OCI-LY1 (cell line): ENCODE measurements at regions not wholly inside any gene's neighbourhood (a gene's known extent, or its start where the extent isn't known, plus 50 kb on each side); places are given as distances from the start of the nearest gene placed in this dataset.

Experiments
- H2AFZ ChIP-seq: fragments of 200-600 bp; sonication (generic), shearing (Covaris generic); 2 replicates; pipeline ENCODE4 v1.6.0; 2014; ENCODE audit warnings: antibody characterized with exemption, mild to moderate bottlenecking, low read length
- H3F3A ChIP-seq: fragments of 200-600 bp; sonication (generic), shearing (Covaris generic); 2 replicates; pipeline ENCODE4 v1.6.0; 2014; ENCODE audit warnings: mild to moderate bottlenecking, antibody characterized with exemption, low read length, moderate library complexity; ENCODE audit not compliant: insufficient read depth
- H3K27ac ChIP-seq: fragments of 200-600 bp; sonication (generic); 2 replicates; pipeline ENCODE4 v1.5.1; 2014; ENCODE audit warnings: low read length, mixed run types, mild to moderate bottlenecking, low read depth; ENCODE audit not compliant: poor library complexity, severe bottlenecking
- H3K27me3 ChIP-seq: fragments of 200-600 bp; sonication (generic); 2 replicates; pipeline ENCODE4 v1.6.0; 2014; ENCODE audit warnings: antibody characterized with exemption, mild to moderate bottlenecking, low read length, moderate library complexity; ENCODE audit not compliant: insufficient read depth
- H3K36me3 ChIP-seq: fragments of 200-600 bp; sonication (generic); 2 replicates; pipeline ENCODE4 v1.6.1; 2014; ENCODE audit warnings: mild to moderate bottlenecking, antibody characterized with exemption, low read length, moderate library complexity, mixed read lengths; ENCODE audit not compliant: insufficient read depth
- H3K4me1 ChIP-seq: fragments of 200-600 bp; sonication (generic); 2 replicates; pipeline ENCODE4 v1.5.1; 2014; ENCODE audit warnings: mild to moderate bottlenecking, low read length, moderate library complexity; ENCODE audit not compliant: insufficient read depth, severe bottlenecking
- H3K4me2 ChIP-seq: fragments of 200-600 bp; sonication (generic), shearing (Covaris generic); 2 replicates; pipeline ENCODE4 v1.6.1; 2014; ENCODE audit warnings: low read length
- H3K4me3 ChIP-seq: fragments of 200-600 bp; sonication (generic); 2 replicates; pipeline ENCODE4 v1.5.1; 2014; ENCODE audit warnings: low read length, low read depth, mild to moderate bottlenecking, mixed read lengths; ENCODE audit not compliant: poor library complexity, severe bottlenecking
- H3K79me2 ChIP-seq: fragments of 200-600 bp; shearing (Covaris generic); 2 replicates; pipeline ENCODE4 v1.6.1; 2016; ENCODE audit warnings: mixed run types, low read length, mixed read lengths; ENCODE audit not compliant: insufficient read depth
- H3K9ac ChIP-seq: fragments of 200-600 bp; sonication (generic), shearing (Covaris generic); 2 replicates; pipeline ENCODE4 v1.6.1; 2014; ENCODE audit warnings: mild to moderate bottlenecking, low read length, mixed read lengths
- H3K9me2 ChIP-seq: fragments of 200-600 bp; sonication (generic), shearing (Covaris generic); 2 replicates; pipeline ENCODE4 v1.6.1; 2014; ENCODE audit warnings: low read depth, mild to moderate bottlenecking, low read length, mixed read lengths
- H3K9me3 ChIP-seq: fragments of 200-600 bp; shearing (Covaris generic); 2 replicates; pipeline ENCODE4 v1.6.1; 2014; ENCODE audit warnings: low read length, mixed read lengths
- H4K20me1 ChIP-seq: fragments of 200-600 bp; sonication (generic), shearing (Covaris generic); 2 replicates; pipeline ENCODE4 v1.6.0; 2016; ENCODE audit warnings: mild to moderate bottlenecking, low read length; ENCODE audit not compliant: insufficient read depth
- EZH2 ChIP-seq: fragments of 200-600 bp; sonication (generic), shearing (Covaris generic); IDR thresholded peaks from 2 replicates; pipeline ENCODE4 v1.8.0; 2017; ENCODE audit warnings: borderline replicate concordance, mixed run types, mild to moderate bottlenecking, antibody characterized with exemption, low read length, moderate library complexity, mixed read lengths
- TF ChIP-seq, protein P1 (sequence below): fragments of 200-600 bp; sonication (generic), shearing (Covaris generic); IDR thresholded peaks from 2 replicates; pipeline ENCODE4 v1.5.1; 2017; ENCODE audit warnings: mild to moderate bottlenecking, antibody characterized with exemption, low read length, moderate library complexity, mixed read lengths

DNA sequence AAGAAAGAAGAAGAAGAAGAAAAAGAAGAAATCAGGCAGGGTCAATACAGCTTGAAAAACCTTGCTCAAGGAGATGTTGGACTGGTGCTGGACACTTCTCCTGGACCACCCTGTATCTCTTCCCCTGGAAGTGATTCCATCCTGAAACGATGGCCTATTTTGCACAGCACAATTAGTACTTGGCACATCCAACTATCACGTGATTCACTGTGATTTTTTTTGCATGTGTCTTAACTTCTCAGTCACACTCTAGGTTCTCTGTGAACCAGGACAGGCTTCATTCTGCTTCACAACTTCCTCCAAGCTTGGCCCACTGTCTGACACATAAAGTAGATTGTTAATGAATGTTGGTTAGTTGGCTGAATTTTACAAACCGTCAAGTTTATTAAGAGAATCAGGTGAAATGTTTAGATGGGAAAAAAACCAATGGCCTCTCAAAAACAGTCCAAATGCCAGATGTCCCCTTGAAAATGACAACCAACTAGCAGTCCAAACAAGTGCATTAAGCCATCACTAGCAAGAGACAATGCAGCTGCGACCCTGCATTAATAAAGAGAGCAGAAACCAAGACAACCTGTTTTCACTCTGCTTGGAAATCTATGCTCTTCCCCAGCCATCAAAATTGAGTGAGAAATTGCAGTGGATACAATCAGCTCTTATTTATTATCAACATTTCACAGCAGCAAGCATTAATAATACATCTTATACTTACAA is 300.0 kb upstream of the CHAC2 start:
- H3K4me1 ChIP-seq = no peaks in the 10 kb centered on the region
- no peaks in the 10 kb centered on the region for H3K36me3 ChIP-seq
- H3K27me3 ChIP-seq = no peaks in the 10 kb centered on the region
- H3K27ac ChIP-seq = no peak overlapping the region
- no peaks in the 10 kb centered on the region for H3K79me2 ChIP-seq
- no peaks in the 10 kb centered on the region for H4K20me1 ChIP-seq
- no peak overlapping the region for H3K4me2 ChIP-seq
- H3K9ac ChIP-seq = no peak overlapping the region
- H3K4me3 ChIP-seq = no peak overlapping the region
- H3K9me2 ChIP-seq = no peaks in the 10 kb centered on the region
- H3K9me3 ChIP-seq = no peaks in the 10 kb centered on the region
- H3F3A ChIP-seq = no peaks in the 10 kb centered on the region
- H2AFZ ChIP-seq = no peak overlapping the region
- no peak for TF ChIP-seq EZH2
- TF ChIP-seq, protein P1, sequence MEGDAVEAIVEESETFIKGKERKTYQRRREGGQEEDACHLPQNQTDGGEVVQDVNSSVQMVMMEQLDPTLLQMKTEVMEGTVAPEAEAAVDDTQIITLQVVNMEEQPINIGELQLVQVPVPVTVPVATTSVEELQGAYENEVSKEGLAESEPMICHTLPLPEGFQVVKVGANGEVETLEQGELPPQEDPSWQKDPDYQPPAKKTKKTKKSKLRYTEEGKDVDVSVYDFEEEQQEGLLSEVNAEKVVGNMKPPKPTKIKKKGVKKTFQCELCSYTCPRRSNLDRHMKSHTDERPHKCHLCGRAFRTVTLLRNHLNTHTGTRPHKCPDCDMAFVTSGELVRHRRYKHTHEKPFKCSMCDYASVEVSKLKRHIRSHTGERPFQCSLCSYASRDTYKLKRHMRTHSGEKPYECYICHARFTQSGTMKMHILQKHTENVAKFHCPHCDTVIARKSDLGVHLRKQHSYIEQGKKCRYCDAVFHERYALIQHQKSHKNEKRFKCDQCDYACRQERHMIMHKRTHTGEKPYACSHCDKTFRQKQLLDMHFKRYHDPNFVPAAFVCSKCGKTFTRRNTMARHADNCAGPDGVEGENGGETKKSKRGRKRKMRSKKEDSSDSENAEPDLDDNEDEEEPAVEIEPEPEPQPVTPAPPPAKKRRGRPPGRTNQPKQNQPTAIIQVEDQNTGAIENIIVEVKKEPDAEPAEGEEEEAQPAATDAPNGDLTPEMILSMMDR = no peak

DNA sequence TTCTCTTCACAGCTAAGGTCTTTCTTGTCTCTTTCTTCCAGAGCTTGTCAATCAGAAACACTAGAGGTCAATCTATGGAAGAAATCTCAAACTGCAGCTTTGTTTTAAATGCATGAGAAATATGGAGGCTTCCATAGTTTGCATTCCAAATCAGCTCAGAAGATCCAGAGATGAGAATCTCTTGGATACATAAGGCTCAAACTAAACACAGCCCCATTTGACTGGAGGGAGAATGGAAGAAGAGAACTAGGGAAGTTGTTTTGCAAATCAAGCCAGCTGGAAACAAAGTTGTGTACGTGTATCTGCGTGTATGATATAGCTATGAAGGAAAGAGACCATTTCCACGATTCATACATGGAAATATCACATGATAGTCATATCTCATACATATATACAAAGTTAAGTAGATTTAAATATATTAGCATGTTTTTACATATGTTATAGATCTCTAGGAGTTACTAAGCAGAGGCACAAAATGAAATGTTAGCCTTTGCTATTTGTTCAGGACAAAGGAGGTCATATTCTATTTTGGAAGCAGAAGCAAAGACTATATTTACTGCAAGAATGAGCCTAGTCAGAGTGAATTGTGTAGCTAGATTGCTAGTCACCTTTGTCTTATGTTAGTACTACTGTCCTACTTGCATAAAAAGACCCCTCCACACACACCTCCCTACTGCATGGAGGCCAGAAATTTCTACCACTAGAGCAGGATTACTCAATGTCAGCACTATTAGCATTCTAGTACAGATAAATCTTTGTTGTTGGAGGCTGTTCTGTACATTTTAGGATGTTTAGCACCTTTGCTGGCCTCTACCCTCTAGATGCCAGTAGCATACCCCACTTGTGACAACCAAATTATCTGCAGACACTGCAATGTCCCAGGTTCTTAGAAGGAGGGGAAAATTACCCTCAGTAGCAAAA is 303.5 kb upstream of the CHAC2 start:
- Histone ChIP-seq H3K27ac (no peak overlapping the region), H2AFZ (no peak overlapping the region), H3K4me3 (no peak overlapping the region), H4K20me1 (no peaks in the 10 kb centered on the region), H3K9me2 (no peaks in the 10 kb centered on the region), H3K9ac (no peak overlapping the region), H3F3A (no peaks in the 10 kb centered on the region), H3K4me1 (no peaks in the 10 kb centered on the region), H3K79me2 (no peaks in the 10 kb centered on the region), H3K9me3 (no peaks in the 10 kb centered on the region), H3K27me3 (no peaks in the 10 kb centered on the region), H3K36me3 (no peaks in the 10 kb centered on the region), H3K4me2 (no peak overlapping the region)
- TF ChIP-seq, protein P1 = no peak
- TF ChIP-seq EZH2 = no peak

DNA sequence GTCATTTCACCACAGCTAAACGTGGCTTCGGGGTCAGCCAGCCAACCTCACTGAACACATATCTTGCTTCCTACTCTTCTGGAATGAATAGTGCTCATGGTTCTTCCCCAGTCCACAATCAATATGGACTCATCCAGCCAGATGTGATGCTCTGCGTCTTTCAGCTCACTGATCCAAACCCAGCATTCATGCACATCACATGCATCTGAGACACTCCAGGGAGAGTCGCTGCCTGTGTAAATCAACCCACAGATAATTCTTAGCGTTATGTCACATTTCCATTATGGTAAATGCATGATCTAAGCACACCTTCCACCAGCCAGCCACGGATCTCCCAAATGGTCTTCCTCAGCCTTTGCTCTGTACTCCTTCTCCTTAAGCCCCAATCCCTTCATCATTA is 306.7 kb upstream of the CHAC2 start:
- Histone ChIP-seq H3K4me2 (no peak overlapping the region), H3K4me1 (no peaks in the 10 kb centered on the region), H3K79me2 (no peaks in the 10 kb centered on the region), H2AFZ (no peak overlapping the region), H3K9me3 (no peaks in the 10 kb centered on the region), H3K9ac (no peak overlapping the region), H4K20me1 (no peaks in the 10 kb centered on the region), H3F3A (no peaks in the 10 kb centered on the region), H3K9me2 (no peaks in the 10 kb centered on the region), H3K36me3 (no peaks in the 10 kb centered on the region), H3K27me3 (no peaks in the 10 kb centered on the region), H3K27ac (no peak overlapping the region), H3K4me3 (no peak overlapping the region)
- no peak for TF ChIP-seq EZH2
- TF ChIP-seq, protein P1 = no peak
